Stimulated activated naive B cell treated with anti-CD40 and anti-IgM and Interleukin-4, amounts not matched to agents 10 μg/mL and 1 μg/mL and 100 μg/mL, for 72 hours (primary cell): ENCODE measurements at regions not wholly inside any gene's neighbourhood (a gene's known extent, or its start where the extent isn't known, plus 50 kb on each side); places are given as distances from the start of the nearest gene placed in this dataset.

ENCODE experiments used
- ATAC-seq, 2 donors: fragments of 150-1000 bp; cut with Tn5 transposase; replicated peaks; 2 replicates each; pipeline ENCODE4 v1.10.0; 2021; ENCODE audit warnings: moderate library complexity in 1 of 2
- DNase-seq: peaks from one replicate; pipeline ENCODE4 v3.0.0; 2021
- H3K27ac Mint-ChIP-seq: one replicate; pipeline ENCODE4 v1.8.0; 2022; ENCODE audit warnings: mild to moderate bottlenecking, mixed read lengths
- H3K27me3 Mint-ChIP-seq, 2 donors: one replicate each; pipeline ENCODE4 v1.8.0; 2022; ENCODE audit warnings: mixed read lengths in 2 of 2
- H3K36me3 Mint-ChIP-seq, 2 donors: one replicate each; pipeline ENCODE4 v1.8.0; 2022; ENCODE audit warnings: mixed read lengths in 2 of 2, mild to moderate bottlenecking in 1 of 2
- H3K4me1 Mint-ChIP-seq, 2 donors: one replicate each; pipeline ENCODE4 v1.8.0; 2022; ENCODE audit warnings: mixed read lengths in 2 of 2, mild to moderate bottlenecking in 1 of 2
- H3K4me3 Mint-ChIP-seq, 2 donors: one replicate each; pipeline ENCODE4 v1.8.0; 2022; ENCODE audit warnings: mild to moderate bottlenecking in 2 of 2, mixed read lengths in 2 of 2, moderate library complexity in 1 of 2
- H3K9me3 Mint-ChIP-seq, 2 donors: one replicate each; pipeline ENCODE4 v1.8.0; 2022; ENCODE audit warnings: mixed read lengths in 2 of 2, mild to moderate bottlenecking in 1 of 2

- no peak overlapping the region for H3K4me3 Mint-ChIP-seq
- H3K9me3 Mint-ChIP-seq = peaks cover 10 to 14% of the 10 kb centered on the region in 2 donors
- H3K36me3 Mint-ChIP-seq = no peaks in the 10 kb centered on the region
- ATAC-seq = no peak
- no peak for DNase-seq
- no peaks in the 10 kb centered on the region for H3K4me1 Mint-ChIP-seq
- no peak overlapping the region for H3K27ac Mint-ChIP-seq
- no peaks in the 10 kb centered on the region for H3K27me3 Mint-ChIP-seq
These were observed 421.1 kb upstream of the SORCS1 start for GRCh38 chr10:107585630-107586029.

GRCh38 chr10:107583974-107584373 lies 419.5 kb upstream of the SORCS1 start:
- Mint-ChIP-seq H3K27ac (no peak overlapping the region), H3K27me3 (no peaks in the 10 kb centered on the region), H3K9me3 (peaks cover 10 to 16% of the 10 kb centered on the region in 2 donors), H3K4me1 (no peaks in the 10 kb centered on the region), H3K36me3 (no peaks in the 10 kb centered on the region), H3K4me3 (no peak overlapping the region)
- no peak for DNase-seq
- ATAC-seq = no peak

- H3K9me3 Mint-ChIP-seq = peaks cover 0 to 5% of the 10 kb centered on the region in 2 donors
- no peaks in the 10 kb centered on the region for H3K4me1 Mint-ChIP-seq
- no peak overlapping the region for H3K4me3 Mint-ChIP-seq
- H3K27ac Mint-ChIP-seq = no peak overlapping the region
- H3K27me3 Mint-ChIP-seq = no peaks in the 10 kb centered on the region
- H3K36me3 Mint-ChIP-seq = no peaks in the 10 kb centered on the region
- DNase-seq (no peak), ATAC-seq (no peak)
These were observed 415.5 kb upstream of the SORCS1 start for GRCh38 chr10:107579970-107580369.

GRCh38 chr10:107577221-107577620 lies 412.7 kb upstream of the SORCS1 start:
- Mint-ChIP-seq H3K27ac (no peak overlapping the region), H3K4me1 (no peaks in the 10 kb centered on the region), H3K36me3 (no peaks in the 10 kb centered on the region), H3K27me3 (no peaks in the 10 kb centered on the region), H3K4me3 (no peak overlapping the region), H3K9me3 (peaks cover 0 to 2% of the 10 kb centered on the region in 2 donors)
- DNase-seq (no peak), ATAC-seq (no peak)

- H3K27me3 Mint-ChIP-seq = no peaks in the 10 kb centered on the region
- H3K4me1 Mint-ChIP-seq = no peaks in the 10 kb centered on the region
- ATAC-seq (no peak), DNase-seq (no peak)
- H3K27ac Mint-ChIP-seq = no peak overlapping the region
- H3K36me3 Mint-ChIP-seq = no peaks in the 10 kb centered on the region
- peaks cover 0 to 2% of the 10 kb centered on the region in 2 donors for H3K9me3 Mint-ChIP-seq
- H3K4me3 Mint-ChIP-seq = no peak overlapping the region
These were observed 412.2 kb upstream of the SORCS1 start for GRCh38 chr10:107576746-107577145.

- Mint-ChIP-seq H3K9me3 (peaks cover 10 to 11% of the 10 kb centered on the region in 2 donors), H3K36me3 (peaks cover 0 to 3% of the 10 kb centered on the region in 2 donors), H3K4me1 (no peaks in the 10 kb centered on the region), H3K27me3 (no peaks in the 10 kb centered on the region), H3K4me3 (no peak overlapping the region), H3K27ac (no peak overlapping the region)
- ATAC-seq (no peak), DNase-seq (no peak)
These were observed 400.5 kb upstream of the SORCS1 start for GRCh38 chr10:107565014-107565413.

- Mint-ChIP-seq H3K36me3 (no peaks in the 10 kb centered on the region), H3K27ac (no peak overlapping the region), H3K9me3 (peaks cover 3 to 8% of the 10 kb centered on the region in 2 donors), H3K27me3 (no peaks in the 10 kb centered on the region), H3K4me1 (peaks cover 0 to 5% of the 10 kb centered on the region in 2 donors), H3K4me3 (no peak overlapping the region)
- no peak for DNase-seq
- ATAC-seq = no peak
These were observed 396.7 kb upstream of the SORCS1 start for GRCh38 chr10:107561136-107561650.

- DNase-seq (no peak), ATAC-seq (no peak)
- Mint-ChIP-seq H3K9me3 (peaks cover 3 to 4% of the 10 kb centered on the region in 2 donors), H3K27me3 (no peaks in the 10 kb centered on the region), H3K36me3 (no peaks in the 10 kb centered on the region), H3K27ac (no peak overlapping the region), H3K4me1 (peaks cover 6 to 20% of the 10 kb centered on the region in 2 donors), H3K4me3 (no peak overlapping the region)
These were observed 393.4 kb upstream of the SORCS1 start for GRCh38 chr10:107557916-107558315.

- no peak for ATAC-seq
These were observed 389.8 kb upstream of the SORCS1 start for GRCh38 chr10:107554333-107554732.

GRCh38 chr10:107553470-107553869 lies 389.0 kb upstream of the SORCS1 start:
- peaks cover 7 to 14% of the 10 kb centered on the region in 2 donors for H3K9me3 Mint-ChIP-seq
- DNase-seq = no peak
- no peak overlapping the region for H3K27ac Mint-ChIP-seq
- no peak overlapping the region for H3K4me3 Mint-ChIP-seq
- no peak for ATAC-seq
- H3K36me3 Mint-ChIP-seq = no peaks in the 10 kb centered on the region
- no peaks in the 10 kb centered on the region for H3K27me3 Mint-ChIP-seq
- H3K4me1 Mint-ChIP-seq = peaks cover 6 to 14% of the 10 kb centered on the region in 2 donors

More at GRCh38 chr10:107554333-107554732, 389.8 kb upstream of the SORCS1 start:
- Mint-ChIP-seq H3K27ac (no peak overlapping the region), H3K27me3 (no peaks in the 10 kb centered on the region), H3K36me3 (no peaks in the 10 kb centered on the region), H3K4me1 (peaks cover 6 to 18% of the 10 kb centered on the region in 2 donors), H3K4me3 (no peak overlapping the region), H3K9me3 (peaks cover 7 to 12% of the 10 kb centered on the region in 2 donors)
- DNase-seq = no peak

GRCh38 chr10:107552963-107553362 lies 388.5 kb upstream of the SORCS1 start:
- H3K4me1 Mint-ChIP-seq = peaks cover 6 to 14% of the 10 kb centered on the region in 2 donors
- no peak for ATAC-seq
- H3K9me3 Mint-ChIP-seq = peaks cover 9 to 14% of the 10 kb centered on the region in 2 donors
- no peaks in the 10 kb centered on the region for H3K36me3 Mint-ChIP-seq
- H3K4me3 Mint-ChIP-seq = no peak overlapping the region
- no peak overlapping the region for H3K27ac Mint-ChIP-seq
- no peaks in the 10 kb centered on the region for H3K27me3 Mint-ChIP-seq
- no peak for DNase-seq

- Mint-ChIP-seq H3K9me3 (peaks cover 5 to 10% of the 10 kb centered on the region in 2 donors), H3K4me3 (no peak overlapping the region), H3K36me3 (no peaks in the 10 kb centered on the region), H3K4me1 (peaks cover 0 to 5% of the 10 kb centered on the region in 2 donors), H3K27me3 (no peaks in the 10 kb centered on the region), H3K27ac (no peak overlapping the region)
- ATAC-seq (no peak), DNase-seq (no peak)
These were observed 383.8 kb upstream of the SORCS1 start for GRCh38 chr10:107548301-107548700.

GRCh38 chr10:107546986-107547385 lies 382.5 kb upstream of the SORCS1 start:
- H3K27ac Mint-ChIP-seq = no peak overlapping the region
- peaks cover 5 to 10% of the 10 kb centered on the region in 2 donors for H3K9me3 Mint-ChIP-seq
- peaks cover 0 to 5% of the 10 kb centered on the region in 2 donors for H3K4me1 Mint-ChIP-seq
- no peak overlapping the region for H3K4me3 Mint-ChIP-seq
- ATAC-seq = no peak
- DNase-seq = no peak
- no peaks in the 10 kb centered on the region for H3K27me3 Mint-ChIP-seq
- no peaks in the 10 kb centered on the region for H3K36me3 Mint-ChIP-seq

GRCh38 chr10:107546284-107546683 lies 381.8 kb upstream of the SORCS1 start:
- H3K27ac Mint-ChIP-seq = no peak overlapping the region
- no peaks in the 10 kb centered on the region for H3K36me3 Mint-ChIP-seq
- no peaks in the 10 kb centered on the region for H3K27me3 Mint-ChIP-seq
- DNase-seq = no peak
- H3K4me1 Mint-ChIP-seq = peaks cover 0 to 5% of the 10 kb centered on the region in 2 donors
- no peak overlapping the region for H3K4me3 Mint-ChIP-seq
- ATAC-seq = no peak
- peaks cover 5 to 10% of the 10 kb centered on the region in 2 donors for H3K9me3 Mint-ChIP-seq

GRCh38 chr10:107545717-107546116 lies 381.2 kb upstream of the SORCS1 start:
- Mint-ChIP-seq H3K4me3 (no peak overlapping the region), H3K27ac (peak overlapping the region; percentile 9), H3K9me3 (peaks cover 4 to 8% of the 10 kb centered on the region in 2 donors), H3K36me3 (no peaks in the 10 kb centered on the region), H3K4me1 (peaks cover 0 to 5% of the 10 kb centered on the region in 2 donors), H3K27me3 (no peaks in the 10 kb centered on the region)
- ATAC-seq (no peak), DNase-seq (no peak)
